H1 (cell line): ENCODE measurements at regions not wholly inside any gene's neighbourhood (a gene's known extent, or its start where the extent isn't known, plus 50 kb on each side); places are given as distances from the start of the nearest gene placed in this dataset.
A peak's percentile ranks its signal among the peaks of the same experiment; 100 is the strongest.

Source experiments
- CTCF ChIA-PET: fragments of 300-600 bp; sonication (Branson Sonifier 250); formaldehyde crosslinking; loops from one replicate; lab custom pipeline; 2021; ENCODE audit not compliant: partially characterized antibody; lab: Charles Lee
- POLR2A ChIA-PET: fragments of 300-600 bp; sonication (Branson Sonifier 250); formaldehyde crosslinking; loops from one replicate; lab custom pipeline; 2021; ENCODE audit warnings: inconsistent platforms; ENCODE audit not compliant: partially characterized antibody; lab: Charles Lee
- DNase-seq, 2 experiments: peaks; one replicate each; pipeline versions ENCODE4 v3.0.0 to v3.0.0-alpha.2; 2010 to 2022; ENCODE audit warnings: low spot score in 2 of 2, low read depth in 1 of 2, mixed read lengths in 1 of 2
- FAIRE-seq: peaks from 2 replicates; lab custom pipeline; 2011; peaks lifted over from hg19 to GRCh38; lab: Jason Lieb, UNC
- H2AFZ ChIP-seq: 2 replicates; pipeline ENCODE4 v1.8.1; 2012; ENCODE audit warnings: low read length, inconsistent platforms
- H2AK5ac ChIP-seq: 2 replicates; pipeline ENCODE4 v1.6.1; 2013; ENCODE audit warnings: low read depth, low read length
- H2BK120ac ChIP-seq: replicated peaks from 2 replicates; pipeline ENCODE3; 2013; ENCODE audit warnings: low read depth, low read length, inconsistent platforms
- H2BK12ac ChIP-seq: 2 replicates; pipeline ENCODE4 v1.6.1; 2013; ENCODE audit warnings: low read depth, low read length
- H2BK15ac ChIP-seq: 2 replicates; pipeline ENCODE4 v1.6.1; 2013; ENCODE audit warnings: low read length
- H2BK20ac ChIP-seq: 2 replicates; pipeline ENCODE4 v1.6.1; 2013; ENCODE audit warnings: low read length
- H2BK5ac ChIP-seq: 2 replicates; pipeline ENCODE4 v1.6.1; 2013; ENCODE audit warnings: low read depth, low read length
- H3K14ac ChIP-seq: 2 replicates; pipeline ENCODE4 v1.6.1; 2013; ENCODE audit warnings: inconsistent platforms; ENCODE audit not compliant: insufficient read length
- H3K18ac ChIP-seq: 2 replicates; pipeline ENCODE4 v1.6.1; 2013; ENCODE audit warnings: low read length; ENCODE audit errors: extremely low read depth
- H3K23ac ChIP-seq: 2 replicates; pipeline ENCODE4 v1.6.1; 2013; ENCODE audit warnings: inconsistent platforms; ENCODE audit not compliant: insufficient read length
- H3K23me2 ChIP-seq: 2 replicates; pipeline ENCODE4 v1.6.1; 2013; ENCODE audit warnings: low read depth, low read length
- H3K27ac ChIP-seq: 2 replicates; pipeline ENCODE4 v1.6.1; 2011; ENCODE audit warnings: low read depth, low read length, inconsistent platforms
- H3K27me3 ChIP-seq, 4 experiments: replicated peaks in 1 of 4; 1 replicate in 1 of 4; 2 replicates in 3 of 4; pipeline versions ENCODE4 v1.6.1 to v1.8.1; 2011 to 2013; ENCODE audit warnings: low read length in 3 of 4, mild to moderate bottlenecking in 3 of 4, inconsistent platforms in 2 of 4, mixed read lengths in 2 of 4, moderate library complexity in 1 of 4; ENCODE audit not compliant: control insufficient read depth in 3 of 4, insufficient read depth in 3 of 4; ENCODE audit errors: extremely low read depth in 1 of 4
- H3K36me3 ChIP-seq, 4 experiments: 2 replicates each; pipeline versions ENCODE4 v1.6.1 to v1.8.1; 2011 to 2013; ENCODE audit warnings: mild to moderate bottlenecking in 4 of 4, low read length in 3 of 4, moderate library complexity in 2 of 4, control low read depth in 1 of 4, inconsistent platforms in 1 of 4; ENCODE audit not compliant: insufficient read depth in 4 of 4, control insufficient read depth in 2 of 4
- H3K4ac ChIP-seq: replicated peaks from 2 replicates; pipeline ENCODE3; 2013; ENCODE audit warnings: low read length, low read depth, mixed read lengths, inconsistent platforms; ENCODE audit not compliant: insufficient read length
- H3K4me1 ChIP-seq, 4 experiments: replicated peaks in 1 of 4; 1 replicate in 1 of 4; 2 replicates in 3 of 4; pipeline versions ENCODE4 v1.6.1 to v1.8.1; 2011 to 2013; ENCODE audit warnings: low read length in 3 of 4, inconsistent platforms in 2 of 4, mixed read lengths in 1 of 4; ENCODE audit not compliant: insufficient read depth in 4 of 4, control insufficient read depth in 3 of 4
- H3K4me2 ChIP-seq, 2 experiments: 2 replicates each; pipeline versions ENCODE4 v1.6.1 to v1.8.1; 2011 to 2013; ENCODE audit warnings: low read depth in 2 of 2, low read length in 2 of 2, control low read depth in 1 of 2, inconsistent platforms in 1 of 2, mild to moderate bottlenecking in 1 of 2; ENCODE audit not compliant: insufficient read depth in 1 of 2
- H3K4me3 ChIP-seq, 4 experiments: fragments of 200-600, 300-600 bp in 1 of 4; sonication (generic), shearing (Covaris generic), sonication (Bioruptor Twin) in 1 of 4; 2 replicates each; pipeline versions ENCODE4 v1.5.1 to v1.8.1; 2011 to 2016; ENCODE audit warnings: low read length in 4 of 4, low read depth in 3 of 4, control low read depth in 2 of 4, inconsistent platforms in 2 of 4, mild to moderate bottlenecking in 2 of 4, mixed read lengths in 1 of 4, moderate library complexity in 1 of 4; ENCODE audit not compliant: insufficient read depth in 2 of 4; ENCODE audit errors: extremely low read depth in 1 of 4
- H3K56ac ChIP-seq: replicated peaks from 2 replicates; pipeline ENCODE3; 2013; ENCODE audit warnings: low read depth, mild to moderate bottlenecking, mixed read lengths, low read length, inconsistent platforms; ENCODE audit not compliant: insufficient read length
- H3K79me1 ChIP-seq: 2 replicates; pipeline ENCODE4 v1.6.1; 2013; ENCODE audit warnings: low read depth, low read length, control low read depth
- H3K79me2 ChIP-seq, 2 experiments: 2 replicates each; pipeline versions ENCODE4 v1.6.1 to v1.8.1; 2012 to 2013; ENCODE audit warnings: low read length in 2 of 2, mild to moderate bottlenecking in 2 of 2, inconsistent platforms in 1 of 2; ENCODE audit not compliant: insufficient read depth in 2 of 2, control insufficient read depth in 1 of 2
- H3K9ac ChIP-seq, 4 experiments: replicated peaks in 1 of 4; 1 replicate in 1 of 4; 2 replicates in 3 of 4; pipeline versions ENCODE4 v1.6.1 to v1.8.1; 2011 to 2013; ENCODE audit warnings: low read depth in 3 of 4, low read length in 3 of 4, control low read depth in 2 of 4, mild to moderate bottlenecking in 2 of 4, moderate library complexity in 2 of 4, inconsistent platforms in 1 of 4; ENCODE audit errors: extremely low read depth in 1 of 4
- H3K9me3 ChIP-seq, 2 experiments: 2 replicates each; pipeline versions ENCODE4 v1.6.1 to v1.8.1; 2012 to 2013; ENCODE audit warnings: mild to moderate bottlenecking in 2 of 2, moderate library complexity in 2 of 2, control low read depth in 1 of 2, inconsistent platforms in 1 of 2, low read depth in 1 of 2, low read length in 1 of 2, mixed read lengths in 1 of 2; ENCODE audit not compliant: insufficient read depth in 2 of 2
- H4K20me1 ChIP-seq, 2 experiments: replicated peaks in 1 of 2; 2 replicates each; pipeline versions ENCODE3 to v1.8.1; 2011 to 2013; ENCODE audit warnings: inconsistent platforms in 2 of 2, low read length in 2 of 2, mild to moderate bottlenecking in 1 of 2; ENCODE audit not compliant: insufficient read depth in 2 of 2, control insufficient read depth in 1 of 2
- H4K5ac ChIP-seq: 2 replicates; pipeline ENCODE4 v1.6.1; 2013; ENCODE audit warnings: low read length, low read depth, mixed read lengths, inconsistent platforms; ENCODE audit not compliant: insufficient read length
- H4K8ac ChIP-seq: 2 replicates; pipeline ENCODE4 v1.8.0; 2013; ENCODE audit warnings: mild to moderate bottlenecking, moderate library complexity, low read length, inconsistent platforms; ENCODE audit not compliant: insufficient read depth; ENCODE audit errors: extremely low read depth
- H4K91ac ChIP-seq: replicated peaks from 2 replicates; pipeline ENCODE3; 2013; ENCODE audit warnings: low read length, mixed read lengths, inconsistent platforms; ENCODE audit not compliant: insufficient read length
- JUN ChIP-seq: IDR thresholded peaks from 2 replicates; pipeline ENCODE4 v1.6.1; 2011; ENCODE audit warnings: low read depth, mild to moderate bottlenecking, improper control_type of control experiment, low read length
- PHF8 ChIP-seq: fragments of 200-600 bp; sonication (generic); conservative IDR thresholded peaks from 2 replicates; pipeline ENCODE4 v1.7.1; 2012; ENCODE audit warnings: low read depth, mild to moderate bottlenecking, inconsistent platforms, low read length, moderate library complexity
- TAF7 ChIP-seq: optimal IDR thresholded peaks from 2 replicates; pipeline ENCODE3; 2011; ENCODE audit warnings: low read depth, mild to moderate bottlenecking, inconsistent platforms, low read length, moderate library complexity, borderline replicate concordance
- TBP ChIP-seq: IDR thresholded peaks from 2 replicates; pipeline ENCODE4 v1.6.1; 2011; ENCODE audit warnings: low read depth, low read length, improper control_type of control experiment
- TEAD4 ChIP-seq: IDR thresholded peaks from 2 replicates; pipeline ENCODE4 v1.6.1; 2012; ENCODE audit warnings: low read depth, low read length, inconsistent platforms, mixed read lengths
- YY1 ChIP-seq: IDR thresholded peaks from 2 replicates; pipeline ENCODE4 v1.6.1; 2011; ENCODE audit warnings: low read depth, mild to moderate bottlenecking, low read length
- WGBS, 2 experiments: shearing (Covaris generic) in 1 of 2; methylation state at CpG; one replicate each; pipeline versions ENCODE4 v1.1.6 to v1.1.7; 2013 to 2015; ENCODE audit warnings: low lambda C conversion rate in 2 of 2, mixed read lengths in 2 of 2, inconsistent platforms in 1 of 2, low coverage in 1 of 2, missing lambda C conversion rate in 1 of 2; ENCODE audit not compliant: insufficient replicate concordance in 2 of 2, insufficient coverage in 1 of 2, insufficient read length in 1 of 2; ENCODE audit errors: extremely low coverage in 1 of 2, missing lambda C conversion rate in 1 of 2; 5-methylcytosine and 5-hydroxymethylcytosine counted together
- TF ChIP-seq, protein P1 (sequence below), 3 experiments: IDR thresholded peaks; 1 replicate in 2 of 3; 2 replicates in 1 of 3; pipeline versions ENCODE4 v1.5.1 to v1.6.1; 2011; ENCODE audit warnings: low read length in 3 of 3, mild to moderate bottlenecking in 3 of 3, inconsistent platforms in 2 of 3, low read depth in 1 of 3, moderate library complexity in 1 of 3; ENCODE audit not compliant: insufficient read depth in 1 of 3; ENCODE audit errors: control extremely low read depth in 1 of 3

DNA sequence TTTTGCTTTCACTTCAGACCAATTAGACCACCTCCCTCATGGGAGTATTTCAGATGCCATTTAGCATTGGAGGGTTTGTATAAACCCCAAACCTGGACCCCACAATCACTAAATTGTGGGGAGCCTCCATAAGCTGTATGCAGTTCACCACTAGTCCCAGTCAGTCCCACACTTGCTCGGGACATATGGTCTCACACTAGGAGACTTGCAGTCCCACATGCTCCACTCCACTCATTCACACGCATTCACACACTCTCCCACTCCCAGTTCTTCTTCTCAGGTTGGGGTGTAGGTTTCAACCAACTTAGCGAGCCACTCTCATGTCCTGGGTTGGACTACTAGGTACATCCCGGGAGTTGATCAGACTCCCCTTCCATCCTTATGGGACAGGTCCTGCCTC is 84.5 kb upstream of the GPR6 start:
- H2BK20ac ChIP-seq: peak overlapping the region; percentile 23; the same call in 1 of the 2 replicates
- DNase-seq: no peak
- H2BK12ac ChIP-seq: peak overlapping the region; percentile 89; the same call in 1 of the 2 replicates
- no peaks in the 10 kb centered on the region for H3K27me3 ChIP-seq
- ChIA-PET CTCF (interaction anchor here (1.5 to 2.5 kb wide), 4 partner anchors 56 to 182 kb away, joined by 4 to 12 read pairs (median 6); no protein-coding TSS in a partner anchor), POLR2A (interaction anchor here (1.3 kb wide), 1 partner anchor 50 kb away, joined by 3 read pairs; no protein-coding TSS in a partner anchor)
- no peak overlapping the region for H3K9ac ChIP-seq
- H2BK5ac ChIP-seq: peak overlapping the region; percentile 48; the same call in 1 of the 2 replicates
- H3K79me2 ChIP-seq: no peaks in the 10 kb centered on the region
- no peak overlapping the region for H4K8ac ChIP-seq
- H4K91ac ChIP-seq: peak overlapping the region; percentile 49
- peaks cover 0 to 15% (median 9%) of the 10 kb centered on the region in 4 experiments; a peak in 4 of 7 replicates for H3K4me1 ChIP-seq
- no peak overlapping the region for H3K23ac ChIP-seq
- H2BK120ac ChIP-seq: peak overlapping the region; percentile 67
- peak overlapping the region; percentile 44; the same call in 1 of the 2 replicates for H2AK5ac ChIP-seq
- H3K23me2 ChIP-seq: no peaks in the 10 kb centered on the region; the same call in 1 of the 2 replicates
- H2BK15ac ChIP-seq: no peak overlapping the region
- 0 out of 2 replicates have a peak overlapping the region, but pooled peaks have one; percentile 12 for H3K27ac ChIP-seq
- H3K14ac ChIP-seq: no peak overlapping the region
- no peak overlapping the region; the same call in 1 of the 2 replicates for H3K18ac ChIP-seq
- H3K4me3 ChIP-seq: peak overlapping the region in 1 of 4 experiments; percentile 28; a peak in 1 of 8 replicates
- 87% methylated on average over 4 of the region's 4 CpGs; no CpG with 5 or more reads in 1 of the 2 experiments for WGBS, 2 experiments
- H3K4me2 ChIP-seq: 0 out of 4 replicates have a peak overlapping the region, but pooled peaks of 1 of the 2 experiments have one; percentile 41
- H2AFZ ChIP-seq: 0 out of 2 replicates have a peak overlapping the region, but pooled peaks have one; percentile 2
- peaks cover 0 to 8% (median 2%) of the 10 kb centered on the region in 4 experiments; a peak in 3 of 8 replicates for H3K36me3 ChIP-seq
- H3K4ac ChIP-seq: no peak overlapping the region
- no peak for FAIRE-seq
- H4K5ac ChIP-seq: no peak overlapping the region
- no peaks in the 10 kb centered on the region for H4K20me1 ChIP-seq
- no peak overlapping the region for H3K56ac ChIP-seq
- peaks cover 21 to 22% of the 10 kb centered on the region in 2 experiments for H3K9me3 ChIP-seq
- no peaks in the 10 kb centered on the region for H3K79me1 ChIP-seq
- TF ChIP-seq JUN (no peak), PHF8 (no peak), TEAD4 (no peak), TBP (no peak), YY1 (no peak), TAF7 (no peak)
- TF ChIP-seq, protein P1, sequence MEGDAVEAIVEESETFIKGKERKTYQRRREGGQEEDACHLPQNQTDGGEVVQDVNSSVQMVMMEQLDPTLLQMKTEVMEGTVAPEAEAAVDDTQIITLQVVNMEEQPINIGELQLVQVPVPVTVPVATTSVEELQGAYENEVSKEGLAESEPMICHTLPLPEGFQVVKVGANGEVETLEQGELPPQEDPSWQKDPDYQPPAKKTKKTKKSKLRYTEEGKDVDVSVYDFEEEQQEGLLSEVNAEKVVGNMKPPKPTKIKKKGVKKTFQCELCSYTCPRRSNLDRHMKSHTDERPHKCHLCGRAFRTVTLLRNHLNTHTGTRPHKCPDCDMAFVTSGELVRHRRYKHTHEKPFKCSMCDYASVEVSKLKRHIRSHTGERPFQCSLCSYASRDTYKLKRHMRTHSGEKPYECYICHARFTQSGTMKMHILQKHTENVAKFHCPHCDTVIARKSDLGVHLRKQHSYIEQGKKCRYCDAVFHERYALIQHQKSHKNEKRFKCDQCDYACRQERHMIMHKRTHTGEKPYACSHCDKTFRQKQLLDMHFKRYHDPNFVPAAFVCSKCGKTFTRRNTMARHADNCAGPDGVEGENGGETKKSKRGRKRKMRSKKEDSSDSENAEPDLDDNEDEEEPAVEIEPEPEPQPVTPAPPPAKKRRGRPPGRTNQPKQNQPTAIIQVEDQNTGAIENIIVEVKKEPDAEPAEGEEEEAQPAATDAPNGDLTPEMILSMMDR (IDR thresholded peaks at IDR 0.05; ENCODE audit: control extremely low read depth in 1 of 3, insufficient read depth in 1 of 3, low read depth in 1 of 3, low read length in 3 of 3): no peak
